ENCODE measurements at regions not wholly inside any gene's neighbourhood (a gene's known extent, or its start where the extent isn't known, plus 50 kb on each side); places are given as distances from the start of the nearest gene placed in this dataset.

DNA sequence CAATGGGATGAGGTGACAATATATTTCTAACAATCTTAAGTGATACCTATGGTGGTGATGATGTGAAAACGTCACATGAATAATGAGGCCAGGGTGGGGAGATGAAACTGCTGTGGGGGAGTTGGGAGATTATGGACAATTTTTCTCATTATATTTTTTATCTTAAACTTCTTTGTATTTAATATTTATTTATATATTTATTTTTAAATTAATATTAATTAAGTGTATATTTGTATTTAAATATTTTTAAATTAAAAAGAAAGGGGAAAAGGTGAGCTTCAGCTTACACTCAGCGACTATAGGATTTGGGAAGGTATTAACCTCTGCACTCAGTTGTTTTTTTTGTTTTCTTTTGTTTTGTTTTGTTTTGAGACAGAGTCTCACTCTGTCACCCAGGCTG is 158.7 kb downstream of the PSMG1 start:
- peaks cover 40% of the 10 kb centered on the region for H3K4me1 Mint-ChIP-seq (ENCODE audit: unreplicated experiment)

DNA sequence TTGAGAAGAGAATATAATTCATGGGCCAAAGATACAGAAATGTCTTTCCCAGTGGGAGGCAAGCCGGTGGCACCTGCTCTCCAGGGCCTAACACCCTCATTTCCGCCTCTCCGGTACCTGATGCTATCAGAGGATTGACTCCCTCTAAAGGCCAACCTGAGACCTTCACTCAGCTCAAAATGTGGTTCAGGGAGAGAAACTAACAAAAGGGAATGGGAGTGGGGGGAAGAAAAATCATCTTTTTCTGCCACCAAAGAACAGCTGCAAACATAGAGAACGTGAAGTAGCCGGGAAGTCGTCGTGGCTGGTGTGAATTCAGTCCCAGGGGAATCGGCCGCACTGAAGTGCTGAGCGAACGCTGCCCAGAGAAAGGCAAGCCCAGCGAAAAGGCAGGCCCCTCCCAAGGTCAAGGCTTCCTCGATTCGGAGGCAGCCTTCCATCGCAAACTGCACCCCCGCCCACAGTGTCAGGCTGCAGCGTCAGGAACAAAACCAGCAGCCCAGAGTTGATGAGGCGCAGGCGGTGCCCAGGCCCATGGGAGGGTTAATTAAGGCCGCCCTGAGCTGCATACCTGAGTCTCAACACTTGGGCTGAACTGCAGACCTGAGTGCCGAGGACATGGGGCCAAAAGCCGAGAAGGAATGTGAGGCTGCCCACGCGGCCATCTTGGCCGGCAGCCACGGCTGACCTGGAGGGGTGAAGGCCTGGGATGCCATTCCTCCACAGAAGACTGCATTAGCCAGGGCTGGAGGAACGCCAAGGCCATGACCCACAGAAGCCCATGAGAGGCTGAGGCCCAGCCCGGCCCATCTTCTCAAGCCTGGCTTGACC is 160.2 kb downstream of the PSMG1 start:
- TF ChIP-seq, protein P1, sequence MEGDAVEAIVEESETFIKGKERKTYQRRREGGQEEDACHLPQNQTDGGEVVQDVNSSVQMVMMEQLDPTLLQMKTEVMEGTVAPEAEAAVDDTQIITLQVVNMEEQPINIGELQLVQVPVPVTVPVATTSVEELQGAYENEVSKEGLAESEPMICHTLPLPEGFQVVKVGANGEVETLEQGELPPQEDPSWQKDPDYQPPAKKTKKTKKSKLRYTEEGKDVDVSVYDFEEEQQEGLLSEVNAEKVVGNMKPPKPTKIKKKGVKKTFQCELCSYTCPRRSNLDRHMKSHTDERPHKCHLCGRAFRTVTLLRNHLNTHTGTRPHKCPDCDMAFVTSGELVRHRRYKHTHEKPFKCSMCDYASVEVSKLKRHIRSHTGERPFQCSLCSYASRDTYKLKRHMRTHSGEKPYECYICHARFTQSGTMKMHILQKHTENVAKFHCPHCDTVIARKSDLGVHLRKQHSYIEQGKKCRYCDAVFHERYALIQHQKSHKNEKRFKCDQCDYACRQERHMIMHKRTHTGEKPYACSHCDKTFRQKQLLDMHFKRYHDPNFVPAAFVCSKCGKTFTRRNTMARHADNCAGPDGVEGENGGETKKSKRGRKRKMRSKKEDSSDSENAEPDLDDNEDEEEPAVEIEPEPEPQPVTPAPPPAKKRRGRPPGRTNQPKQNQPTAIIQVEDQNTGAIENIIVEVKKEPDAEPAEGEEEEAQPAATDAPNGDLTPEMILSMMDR (IDR thresholded peaks at IDR 0.05): peak; percentile 43
- DNase-seq (ENCODE audit: extremely low spot score, unreplicated experiment): no peak
- no peaks in the 10 kb centered on the region for H3K36me3 Mint-ChIP-seq (ENCODE audit: unreplicated experiment)
- no peak overlapping the region for H3K27ac Mint-ChIP-seq (ENCODE audit: unreplicated experiment)
- peaks cover 32% of the 10 kb centered on the region for H3K4me1 Mint-ChIP-seq (ENCODE audit: unreplicated experiment)
- H3K4me3 Mint-ChIP-seq (ENCODE audit: unreplicated experiment): no peak overlapping the region
- H3K27me3 Mint-ChIP-seq (ENCODE audit: unreplicated experiment): no peaks in the 10 kb centered on the region
- peaks cover 17% of the 10 kb centered on the region for H3K9me3 Mint-ChIP-seq (ENCODE audit: unreplicated experiment)

More for the DNA sequence above, 158.7 kb downstream of the PSMG1 start:
- TF ChIP-seq, protein P1 (IDR thresholded peaks at IDR 0.05): no peak
- Mint-ChIP-seq H3K4me3 (ENCODE audit: unreplicated experiment) (no peak overlapping the region), H3K36me3 (ENCODE audit: unreplicated experiment) (no peaks in the 10 kb centered on the region), H3K27me3 (ENCODE audit: unreplicated experiment) (no peaks in the 10 kb centered on the region), H3K27ac (ENCODE audit: unreplicated experiment) (no peak overlapping the region), H3K9me3 (ENCODE audit: unreplicated experiment) (peaks cover 17% of the 10 kb centered on the region)
- DNase-seq (ENCODE audit: extremely low spot score, unreplicated experiment): no peak

DNA sequence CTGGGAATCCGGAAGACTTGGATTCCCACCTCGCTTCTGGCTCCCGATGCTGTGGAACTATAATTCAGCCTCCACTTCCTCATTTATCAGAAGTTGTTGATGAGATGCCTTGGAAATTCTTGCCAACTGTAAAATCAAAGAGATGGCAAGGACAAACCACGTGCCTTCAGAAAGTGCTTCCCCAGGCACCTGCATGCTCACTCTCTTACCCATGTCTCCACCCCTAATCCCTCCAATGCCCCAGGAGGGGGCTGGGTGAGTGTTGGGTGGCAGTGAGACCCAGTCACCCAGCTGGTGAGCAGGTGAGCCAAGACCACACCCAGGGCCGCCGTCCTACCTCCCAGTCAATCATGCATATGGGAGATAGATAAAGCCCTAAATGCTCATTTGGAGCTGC is 160.8 kb downstream of the PSMG1 start:
- H3K36me3 Mint-ChIP-seq (ENCODE audit: unreplicated experiment): no peaks in the 10 kb centered on the region
- no peak overlapping the region for H3K27ac Mint-ChIP-seq (ENCODE audit: unreplicated experiment)
- TF ChIP-seq, protein P1 (IDR thresholded peaks at IDR 0.05): no peak
- peaks cover 32% of the 10 kb centered on the region for H3K4me1 Mint-ChIP-seq (ENCODE audit: unreplicated experiment)
- no peak for DNase-seq (ENCODE audit: extremely low spot score, unreplicated experiment)
- peaks cover 12% of the 10 kb centered on the region for H3K9me3 Mint-ChIP-seq (ENCODE audit: unreplicated experiment)
- no peaks in the 10 kb centered on the region for H3K27me3 Mint-ChIP-seq (ENCODE audit: unreplicated experiment)
- H3K4me3 Mint-ChIP-seq (ENCODE audit: unreplicated experiment): no peak overlapping the region

DNA sequence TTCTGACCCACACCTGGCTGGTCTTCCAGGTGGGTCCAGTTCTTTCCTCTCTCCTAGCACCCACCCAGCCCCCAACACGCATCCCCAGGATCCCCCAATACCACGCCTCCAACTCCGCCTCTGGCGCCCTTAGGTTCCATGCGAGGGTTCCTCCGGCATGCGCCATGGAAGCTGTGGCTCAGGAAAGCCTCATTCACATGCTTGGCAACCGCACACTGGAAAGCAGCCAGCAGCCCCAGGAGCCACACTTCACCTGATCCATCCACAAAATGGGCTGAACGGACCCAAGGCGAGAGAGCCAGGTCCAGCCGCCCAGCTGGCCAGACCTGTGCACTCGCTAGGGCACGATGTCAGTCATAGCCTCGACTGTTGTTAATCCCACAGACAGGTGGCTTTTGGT is 161.2 kb downstream of the PSMG1 start:
- H3K4me1 Mint-ChIP-seq (ENCODE audit: unreplicated experiment): peaks cover 36% of the 10 kb centered on the region
- H3K4me3 Mint-ChIP-seq (ENCODE audit: unreplicated experiment): no peak overlapping the region
- no peaks in the 10 kb centered on the region for H3K36me3 Mint-ChIP-seq (ENCODE audit: unreplicated experiment)
- TF ChIP-seq, protein P1 (IDR thresholded peaks at IDR 0.05): no peak
- no peak overlapping the region for H3K27ac Mint-ChIP-seq (ENCODE audit: unreplicated experiment)
- peaks cover 9% of the 10 kb centered on the region for H3K9me3 Mint-ChIP-seq (ENCODE audit: unreplicated experiment)
- DNase-seq (ENCODE audit: extremely low spot score, unreplicated experiment): no peak
- no peaks in the 10 kb centered on the region for H3K27me3 Mint-ChIP-seq (ENCODE audit: unreplicated experiment)

DNA sequence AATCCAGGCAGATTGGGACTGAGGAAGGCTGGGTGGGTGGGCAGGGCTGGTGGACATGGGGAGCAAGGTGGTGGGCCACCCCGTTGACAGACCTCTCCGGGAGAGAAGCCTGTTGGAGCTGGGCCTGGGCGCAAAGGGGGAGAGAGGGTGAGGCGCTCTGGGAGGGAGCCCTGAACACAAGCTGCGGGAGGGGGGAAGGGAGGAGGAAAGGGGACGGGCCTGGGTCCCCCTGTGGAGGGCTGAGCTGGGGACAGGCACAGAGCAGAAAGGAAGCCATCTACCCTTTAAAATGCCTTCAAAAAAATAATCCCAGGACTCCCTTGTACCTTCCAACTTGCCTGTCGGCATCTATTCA is 161.8 kb downstream of the PSMG1 start:
- Mint-ChIP-seq H3K4me1 (ENCODE audit: unreplicated experiment) (peaks cover 41% of the 10 kb centered on the region), H3K36me3 (ENCODE audit: unreplicated experiment) (no peaks in the 10 kb centered on the region), H3K27ac (ENCODE audit: unreplicated experiment) (no peak overlapping the region), H3K4me3 (ENCODE audit: unreplicated experiment) (no peak overlapping the region), H3K27me3 (ENCODE audit: unreplicated experiment) (no peaks in the 10 kb centered on the region), H3K9me3 (ENCODE audit: unreplicated experiment) (peaks cover 9% of the 10 kb centered on the region)
- no peak for DNase-seq (ENCODE audit: extremely low spot score, unreplicated experiment)
- TF ChIP-seq, protein P1 (IDR thresholded peaks at IDR 0.05): no peak

Measured in osteocyte (in vitro differentiated cells).